GM12878 (cell line): ENCODE measurements at regions not wholly inside any gene's neighbourhood (a gene's known extent, or its start where the extent isn't known, plus 50 kb on each side); places are given as distances from the start of the nearest gene placed in this dataset.

Source experiments
- ATAC-seq: fragments of 200-7000 bp; cut with Tn5 transposase; 3 replicates; pipeline ENCODE4 v1.9.1; 2020; ENCODE audit warnings: mild to moderate bottlenecking, moderate library complexity
- BruUV-seq: library from RNA; stranded (reverse); fragments of 400-500 nt; replicated peaks from 2 replicates; lab custom pipeline; 2021; lab: Mats Ljungman, UMichigan
- CTCF ChIA-PET: fragments of 300-600 bp; sonication (Branson Sonifier 250); formaldehyde crosslinking; extraction: SDS; loops from one replicate; lab custom pipeline; 2021; ENCODE audit warnings: inconsistent platforms; lab: Yijun Ruan, JAX
- POLR2A ChIA-PET: fragments of 350-600 bp; formaldehyde crosslinking; extraction: SDS; loops from one replicate; lab custom pipeline; 2021; ENCODE audit warnings: inconsistent platforms; lab: Charles Lee
- RAD21 ChIA-PET: fragments of 300-600 bp; sonication (Branson Sonifier 250); formaldehyde crosslinking; loops from one replicate; lab custom pipeline; 2023; ENCODE audit warnings: antibody characterized with exemption; ENCODE audit not compliant: unreplicated experiment; lab: Charles Lee
- SMC1A ChIA-PET: fragments of 300-600 bp; sonication (Branson Sonifier 250); formaldehyde crosslinking; loops from one replicate; lab custom pipeline; 2023; ENCODE audit not compliant: unreplicated experiment, uncharacterized antibody; lab: Charles Lee
- DNase-seq: peaks from one replicate; pipeline ENCODE4 v3.0.0-alpha.2; 2011; ENCODE audit warnings: low read depth, low spot score
- FAIRE-seq: peaks from 3 replicates; lab custom pipeline; 2011; peaks lifted over from hg19 to GRCh38; lab: Jason Lieb, UNC
- H2AFZ ChIP-seq: 2 replicates; pipeline ENCODE4 v1.6.0; 2011; ENCODE audit warnings: low read depth, low read length, control low read depth; ENCODE audit not compliant: control insufficient read depth
- H3K27ac ChIP-seq: 2 replicates; pipeline ENCODE4 v1.5.1; 2011; ENCODE audit warnings: control low read depth; ENCODE audit not compliant: control insufficient read depth, insufficient read depth
- H3K27me3 ChIP-seq, 2 experiments: replicated peaks in 1 of 2; 2 replicates each; pipeline versions ENCODE4 v1.6.0 to v1.6.1; 2011; ENCODE audit warnings: low read length in 1 of 2; ENCODE audit not compliant: control insufficient read depth in 2 of 2, insufficient read depth in 2 of 2
- H3K36me3 ChIP-seq, 2 experiments: 2 replicates each; pipeline ENCODE4 v1.5.1; 2011; ENCODE audit warnings: low read length in 1 of 2; ENCODE audit not compliant: control insufficient read depth in 2 of 2, insufficient read depth in 2 of 2
- H3K4me1 ChIP-seq: 2 replicates; pipeline ENCODE4 v1.6.1; 2011; ENCODE audit warnings: mild to moderate bottlenecking, low read length, moderate library complexity, mixed read lengths; ENCODE audit not compliant: control insufficient read depth, insufficient read depth
- H3K4me2 ChIP-seq: 2 replicates; pipeline ENCODE4 v1.6.0; 2011; ENCODE audit warnings: control low read depth; ENCODE audit not compliant: control insufficient read depth, insufficient read depth
- H3K4me3 ChIP-seq: fragments of 200-600 bp; sonication (generic); 2 replicates; pipeline ENCODE4 v1.5.1; 2016
- H3K79me2 ChIP-seq: 2 replicates; pipeline ENCODE4 v1.6.0; 2011; ENCODE audit warnings: low read length; ENCODE audit not compliant: control insufficient read depth, insufficient read depth
- H3K9ac ChIP-seq: 2 replicates; pipeline ENCODE4 v1.8.0; 2011; ENCODE audit warnings: low read length, control low read depth, mixed read lengths; ENCODE audit not compliant: control insufficient read depth, insufficient read depth
- H3K9me3 ChIP-seq: replicated peaks from 3 replicates; pipeline ENCODE4 v1.5.1; 2011; ENCODE audit warnings: mild to moderate bottlenecking, low read length; ENCODE audit not compliant: control insufficient read depth, insufficient read depth
- H4K20me1 ChIP-seq: 2 replicates; pipeline ENCODE4 v1.6.0; 2011; ENCODE audit not compliant: control insufficient read depth, insufficient read depth
- ATF7 ChIP-seq: fragments of 450-650 bp; IDR thresholded peaks from 2 replicates; pipeline ENCODE4 v1.6.1; 2016; ENCODE audit warnings: low read depth, mild to moderate bottlenecking
- CBFB ChIP-seq: IDR thresholded peaks from 2 replicates; pipeline ENCODE4 v1.6.1; 2016; ENCODE audit warnings: antibody characterized with exemption, low read depth
- CBX3 ChIP-seq: fragments of 200-600 bp; sonication (generic); IDR thresholded peaks from 2 replicates; pipeline ENCODE4 v1.6.1; 2016; ENCODE audit warnings: low read depth, borderline replicate concordance
- CEBPZ ChIP-seq: fragments of 150-350 bp; IDR thresholded peaks from 2 replicates; pipeline ENCODE4 v1.6.1; 2016; ENCODE audit warnings: low read depth, low read length
- EGR1 ChIP-seq, 2 experiments: IDR thresholded peaks; 1 replicate in 1 of 2; 2 replicates in 1 of 2; pipeline ENCODE4 v1.6.1; 2011 to 2012; ENCODE audit warnings: low read depth in 2 of 2, low read length in 2 of 2, borderline replicate concordance in 1 of 2, mild to moderate bottlenecking in 1 of 2, moderate library complexity in 1 of 2
- PRDM15 ChIP-seq: fragments of 450-650 bp; formaldehyde crosslinking; IDR thresholded peaks from 2 replicates; pipeline ENCODE4 v1.4.0; 2020; ENCODE audit warnings: mild to moderate bottlenecking, moderate library complexity
- RBBP5 ChIP-seq: fragments of 200-600 bp; sonication (generic); conservative IDR thresholded peaks from 2 replicates; pipeline ENCODE4 v1.6.1; 2016
- RFX5 ChIP-seq: IDR thresholded peaks from 2 replicates; pipeline ENCODE4 v1.6.1; 2011; ENCODE audit warnings: low read depth, low read length, improper control_type of control experiment
- RUNX3 ChIP-seq: IDR thresholded peaks from 2 replicates; pipeline ENCODE4 v1.6.1; 2012; ENCODE audit warnings: low read length, inconsistent platforms
- SP1 ChIP-seq: IDR thresholded peaks from one replicate; pipeline ENCODE4 v1.6.1; 2011; ENCODE audit warnings: low read depth, low read length
- STAT1 ChIP-seq: fragments of 450-650 bp; conservative IDR thresholded peaks from 2 replicates; pipeline ENCODE4 v1.6.1; 2014; ENCODE audit warnings: antibody characterized with exemption, mild to moderate bottlenecking
- TCF12 ChIP-seq: IDR thresholded peaks from 2 replicates; pipeline ENCODE4 v1.6.1; 2011; ENCODE audit warnings: low read depth, mild to moderate bottlenecking, low read length
- WRNIP1 ChIP-seq: IDR thresholded peaks from 2 replicates; pipeline ENCODE4 v1.6.1; 2011; ENCODE audit warnings: low read depth, low read length, improper control_type of control experiment, borderline replicate concordance
- ZBTB4 ChIP-seq: fragments of 450-650 bp; formaldehyde crosslinking; IDR thresholded peaks from 2 replicates; pipeline ENCODE4 v1.4.0; 2022; ENCODE audit warnings: mild to moderate bottlenecking, moderate library complexity
- WGBS: methylation state at CpG from one replicate; pipeline ENCODE4 v1.1.6; 2016; ENCODE audit warnings: low lambda C conversion rate; ENCODE audit not compliant: insufficient replicate concordance, insufficient coverage; ENCODE audit errors: missing lambda C conversion rate; 5-methylcytosine and 5-hydroxymethylcytosine counted together
- in situ Hi-C: fragments of 300-500 bp; cut with MboI; formaldehyde crosslinking; loops from 9 replicates; pipeline ENCODE4 v1.14.3; 2018; ENCODE audit warnings: mixed read lengths
- intact Hi-C: fragments of 100-400 bp; cut with micrococcal nuclease; formaldehyde crosslinking; loops from one replicate; pipeline ENCODE4 v1.14.2; 2022; ENCODE audit not compliant: unreplicated experiment

- Histone ChIP-seq H3K36me3 (no peaks in the 10 kb centered on the region), H3K27me3 (no peaks in the 10 kb centered on the region), H3K9ac (no peak overlapping the region), H3K4me1 (no peaks in the 10 kb centered on the region), H3K4me2 (no peak overlapping the region), H4K20me1 (no peaks in the 10 kb centered on the region), H3K27ac (no peak overlapping the region), H3K4me3 (no peak overlapping the region), H3K79me2 (no peaks in the 10 kb centered on the region), H3K9me3 (no peaks in the 10 kb centered on the region), H2AFZ (no peak overlapping the region)
- ChIA-PET SMC1A (no interaction called here), CTCF (no interaction called here), POLR2A (no interaction called here), RAD21 (no interaction called here)
- DNase-seq (no peak), FAIRE-seq (no peak), ATAC-seq (no peak)
- BruUV-seq: no TSS peak
- 26% methylated on average over 2 of the region's 2 CpGs for WGBS
- in situ Hi-C loops: no loop called here
- intact Hi-C loops: no loop called here
- TF ChIP-seq SP1 (no peak), CBFB (no peak), TCF12 (no peak), ZBTB4 (no peak), RUNX3 (no peak), PRDM15 (CRISPR knock-in tag) (no peak), STAT1 (no peak), CEBPZ (no peak), RFX5 (no peak), CBX3 (no peak), RBBP5 (no peak), ATF7 (no peak), WRNIP1 (no peak), EGR1 (IDR thresholded peaks at IDR 0.05; ENCODE audit: borderline replicate concordance in 1 of 2, low read depth in 2 of 2, low read length in 2 of 2) (no peak)
Measured at GRCh38 chr13:47719164-47719563, 281.9 kb downstream of the SUCLA2 start.
